Progenitor cell of endocrine pancreas (in vitro differentiated cells): ENCODE measurements at regions not wholly inside any gene's neighbourhood (a gene's known extent, or its start where the extent isn't known, plus 50 kb on each side); places are given as distances from the start of the nearest gene placed in this dataset.

Experiments used
- DNase-seq: peaks from one replicate; pipeline ENCODE4 v3.0.0; 2021; ENCODE audit warnings: low spot score; ENCODE audit not compliant: unreplicated experiment
- H3K27ac Mint-ChIP-seq: 2 replicates; pipeline ENCODE4 v1.8.0; 2021; ENCODE audit warnings: mild to moderate bottlenecking, moderate library complexity, mixed read lengths
- H3K27me3 Mint-ChIP-seq: 2 replicates; pipeline ENCODE4 v1.8.0; 2021; ENCODE audit warnings: mixed read lengths
- H3K36me3 Mint-ChIP-seq: 2 replicates; pipeline ENCODE4 v1.8.0; 2022; ENCODE audit warnings: mixed read lengths; ENCODE audit not compliant: insufficient read depth
- H3K4me1 Mint-ChIP-seq: 2 replicates; pipeline ENCODE4 v1.8.0; 2021; ENCODE audit warnings: low read depth, mixed read lengths
- H3K4me3 Mint-ChIP-seq: 2 replicates; pipeline ENCODE4 v1.8.0; 2021; ENCODE audit warnings: low read depth, mild to moderate bottlenecking, moderate library complexity, mixed read lengths
- H3K9me3 Mint-ChIP-seq: 2 replicates; pipeline ENCODE4 v1.8.0; 2021; ENCODE audit warnings: low read depth, mixed read lengths
- TF ChIP-seq, protein P1 (sequence below): fragments of 200-600 bp; sonication (generic); IDR thresholded peaks from one replicate; pipeline ENCODE4 v1.5.0; 2021; ENCODE audit warnings: antibody characterized with exemption, mild to moderate bottlenecking; ENCODE audit not compliant: unreplicated experiment

DNA sequence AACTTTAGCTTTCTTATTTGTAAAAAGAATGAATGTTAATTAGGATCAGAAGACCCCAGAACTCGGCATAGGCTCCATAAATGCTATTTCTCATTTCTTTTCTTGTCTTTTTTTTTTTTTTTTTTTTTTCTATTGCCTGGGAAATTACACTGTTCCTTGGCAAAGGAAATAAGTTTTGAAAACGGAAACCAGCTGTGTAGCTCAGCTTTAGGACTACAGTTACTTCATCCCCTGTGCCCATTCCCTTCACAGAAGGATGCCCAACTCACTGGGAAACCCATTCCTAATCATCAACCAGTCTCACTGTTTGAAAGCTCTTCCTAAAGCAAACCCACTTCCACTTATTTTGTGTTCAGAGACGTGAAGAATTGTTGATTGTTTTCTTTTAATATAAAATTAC is 254.0 kb upstream of the IL12A start:
- Mint-ChIP-seq H3K27ac (no peak overlapping the region), H3K4me1 (peaks cover 25% of the 10 kb centered on the region), H3K9me3 (no peaks in the 10 kb centered on the region), H3K27me3 (no peaks in the 10 kb centered on the region), H3K4me3 (no peak overlapping the region), H3K36me3 (no peaks in the 10 kb centered on the region)
- TF ChIP-seq, protein P1, sequence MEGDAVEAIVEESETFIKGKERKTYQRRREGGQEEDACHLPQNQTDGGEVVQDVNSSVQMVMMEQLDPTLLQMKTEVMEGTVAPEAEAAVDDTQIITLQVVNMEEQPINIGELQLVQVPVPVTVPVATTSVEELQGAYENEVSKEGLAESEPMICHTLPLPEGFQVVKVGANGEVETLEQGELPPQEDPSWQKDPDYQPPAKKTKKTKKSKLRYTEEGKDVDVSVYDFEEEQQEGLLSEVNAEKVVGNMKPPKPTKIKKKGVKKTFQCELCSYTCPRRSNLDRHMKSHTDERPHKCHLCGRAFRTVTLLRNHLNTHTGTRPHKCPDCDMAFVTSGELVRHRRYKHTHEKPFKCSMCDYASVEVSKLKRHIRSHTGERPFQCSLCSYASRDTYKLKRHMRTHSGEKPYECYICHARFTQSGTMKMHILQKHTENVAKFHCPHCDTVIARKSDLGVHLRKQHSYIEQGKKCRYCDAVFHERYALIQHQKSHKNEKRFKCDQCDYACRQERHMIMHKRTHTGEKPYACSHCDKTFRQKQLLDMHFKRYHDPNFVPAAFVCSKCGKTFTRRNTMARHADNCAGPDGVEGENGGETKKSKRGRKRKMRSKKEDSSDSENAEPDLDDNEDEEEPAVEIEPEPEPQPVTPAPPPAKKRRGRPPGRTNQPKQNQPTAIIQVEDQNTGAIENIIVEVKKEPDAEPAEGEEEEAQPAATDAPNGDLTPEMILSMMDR, result no peak
- no peak for DNase-seq

DNA sequence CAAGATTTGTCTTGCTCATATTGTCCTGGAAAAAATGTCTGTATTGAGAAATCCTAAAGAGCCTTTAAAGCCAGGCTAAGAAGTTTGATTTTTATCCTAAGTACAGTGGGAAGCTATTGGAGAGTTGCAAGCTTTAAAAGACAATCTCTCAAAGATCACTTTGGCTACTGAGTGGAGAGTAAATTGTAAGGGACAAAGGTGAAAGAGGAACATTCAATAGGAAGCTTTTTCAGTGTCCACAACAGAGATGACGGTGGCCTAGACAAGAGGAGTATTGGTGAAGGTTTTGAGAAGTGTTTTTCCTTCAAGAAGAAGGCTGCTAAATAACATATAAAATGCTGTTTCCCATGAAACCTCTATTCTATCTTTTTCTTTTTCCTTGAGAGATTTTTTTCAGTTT is 249.5 kb upstream of the IL12A start:
- no peak overlapping the region for H3K4me3 Mint-ChIP-seq
- H3K27ac Mint-ChIP-seq, result no peak overlapping the region
- H3K9me3 Mint-ChIP-seq, result no peaks in the 10 kb centered on the region
- no peaks in the 10 kb centered on the region for H3K36me3 Mint-ChIP-seq
- DNase-seq, result no peak
- TF ChIP-seq, protein P1, result no peak
- H3K4me1 Mint-ChIP-seq, result peaks cover 16% of the 10 kb centered on the region
- H3K27me3 Mint-ChIP-seq, result no peaks in the 10 kb centered on the region

DNA sequence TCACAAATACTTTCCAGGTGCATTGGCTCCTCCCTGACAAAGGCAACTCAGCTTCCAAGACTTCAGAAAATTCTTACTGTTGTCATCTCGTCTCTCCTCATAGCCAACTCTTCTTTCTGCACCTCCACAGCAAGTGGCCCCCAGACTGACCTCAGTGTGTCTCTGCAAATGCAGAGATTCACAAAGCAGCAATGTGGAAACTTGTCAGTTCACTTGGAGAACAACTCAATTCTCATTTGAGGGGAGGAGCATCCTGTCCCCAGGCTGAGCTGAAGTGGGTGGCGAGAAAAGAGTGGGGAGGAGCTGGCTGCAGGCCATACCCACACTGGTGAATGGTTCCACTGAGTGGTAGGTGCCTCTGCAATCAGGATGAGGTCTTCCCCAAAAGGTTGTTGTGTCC is 248.7 kb upstream of the IL12A start:
- TF ChIP-seq, protein P1, result no peak
- no peaks in the 10 kb centered on the region for H3K27me3 Mint-ChIP-seq
- DNase-seq, result no peak
- H3K4me3 Mint-ChIP-seq, result no peak overlapping the region
- H3K27ac Mint-ChIP-seq, result no peak overlapping the region
- H3K36me3 Mint-ChIP-seq, result no peaks in the 10 kb centered on the region
- H3K9me3 Mint-ChIP-seq, result no peaks in the 10 kb centered on the region
- peaks cover 16% of the 10 kb centered on the region for H3K4me1 Mint-ChIP-seq

DNA sequence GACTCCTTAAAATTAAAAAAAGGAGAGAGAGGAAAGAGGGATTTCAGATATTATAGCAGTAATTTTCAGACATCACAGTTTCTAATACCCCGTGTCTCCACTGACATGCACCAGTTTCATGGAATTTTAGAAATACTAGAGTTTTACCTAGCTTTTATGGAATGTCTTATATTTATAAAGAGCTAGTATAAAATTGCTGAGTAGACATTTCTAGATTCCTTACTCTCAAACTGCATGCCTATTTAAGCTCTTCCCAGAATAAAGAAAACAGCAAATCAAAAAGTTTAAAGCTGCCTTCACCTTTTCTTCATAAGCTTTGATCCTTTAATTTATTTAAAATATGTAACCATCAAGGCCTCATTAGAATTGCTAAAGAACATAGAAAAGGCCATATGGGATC is 247.4 kb upstream of the IL12A start:
- Mint-ChIP-seq H3K27ac (no peak overlapping the region), H3K4me3 (no peak overlapping the region), H3K9me3 (no peaks in the 10 kb centered on the region), H3K36me3 (no peaks in the 10 kb centered on the region), H3K27me3 (no peaks in the 10 kb centered on the region), H3K4me1 (peaks cover 16% of the 10 kb centered on the region)
- no peak for DNase-seq
- TF ChIP-seq, protein P1, result no peak

DNA sequence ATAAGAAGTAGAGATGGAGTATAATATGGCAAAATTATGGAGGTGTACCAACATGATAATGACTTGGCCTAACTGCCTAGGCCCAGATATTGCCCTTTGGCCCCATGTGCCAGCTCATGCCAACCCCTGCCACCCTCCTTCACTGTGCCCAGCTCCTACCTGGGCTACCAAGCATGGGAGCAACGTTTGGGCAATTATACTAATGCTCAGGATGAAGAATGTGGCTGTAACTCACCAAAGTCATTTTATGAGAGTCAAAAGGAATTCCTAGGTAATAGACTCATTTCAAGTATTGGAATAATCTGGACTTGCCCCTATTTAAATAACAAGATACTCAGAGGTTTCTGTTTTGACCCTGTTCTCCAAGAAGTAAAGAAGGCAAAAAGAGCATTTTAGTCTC is 240.2 kb upstream of the IL12A start:
- Mint-ChIP-seq H3K36me3 (no peaks in the 10 kb centered on the region), H3K27me3 (no peaks in the 10 kb centered on the region), H3K9me3 (no peaks in the 10 kb centered on the region), H3K4me3 (no peak overlapping the region), H3K4me1 (peaks cover 10% of the 10 kb centered on the region), H3K27ac (no peak overlapping the region)
- DNase-seq, result no peak
- TF ChIP-seq, protein P1, result no peak

DNA sequence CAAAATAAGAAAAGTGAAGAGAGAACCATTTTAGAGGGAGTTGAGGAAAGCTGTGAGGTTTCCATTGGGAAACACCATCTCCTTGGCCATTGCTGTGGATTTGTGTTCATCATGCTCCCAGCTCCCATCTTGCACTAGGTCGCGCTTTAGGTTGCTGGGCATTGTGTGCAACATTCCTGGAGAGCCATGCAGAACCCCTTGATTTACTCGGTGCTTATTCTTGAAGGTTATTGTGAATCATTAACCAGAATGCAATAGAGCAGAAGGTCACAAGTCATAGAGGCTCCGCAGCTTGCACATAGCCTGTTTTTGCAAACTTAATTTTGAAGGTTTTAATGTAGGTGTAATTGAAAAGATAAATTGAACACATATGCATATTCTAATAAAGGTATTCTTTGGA is 239.2 kb upstream of the IL12A start:
- no peaks in the 10 kb centered on the region for H3K36me3 Mint-ChIP-seq
- H3K9me3 Mint-ChIP-seq, result no peaks in the 10 kb centered on the region
- TF ChIP-seq, protein P1, result no peak
- H3K27me3 Mint-ChIP-seq, result no peaks in the 10 kb centered on the region
- no peak overlapping the region for H3K4me3 Mint-ChIP-seq
- no peak overlapping the region for H3K27ac Mint-ChIP-seq
- H3K4me1 Mint-ChIP-seq, result peaks cover 10% of the 10 kb centered on the region
- no peak for DNase-seq
